A673 (cell line): ENCODE measurements at regions not wholly inside any gene's neighbourhood (a gene's known extent, or its start where the extent isn't known, plus 50 kb on each side); places are given as distances from the start of the nearest gene placed in this dataset.

Experiments used
- CTCF ChIP-seq: fragments of 300-800, 200-600 bp; sonication (generic); conservative IDR thresholded peaks from 2 replicates; pipeline ENCODE4 v1.5.1; 2017; ENCODE audit warnings: low read depth, mild to moderate bottlenecking, antibody characterized with exemption, low read length, moderate library complexity, mixed read lengths
- EZH2 ChIP-seq: fragments of 200-600 bp; sonication (generic); IDR thresholded peaks from 2 replicates; pipeline ENCODE4 v1.6.1; 2017; ENCODE audit warnings: borderline replicate concordance, low read depth, mild to moderate bottlenecking, mixed read lengths, antibody characterized with exemption, low read length; ENCODE audit not compliant: poor library complexity, severe bottlenecking

- TF ChIP-seq CTCF (no peak), EZH2 (no peak)
These were observed 160.0 kb upstream of the PCDH15 start for GRCh38 chr10:54961040-54961439.
